Liver (tissue), 8 donors: ENCODE measurements at regions not wholly inside any gene's neighbourhood (a gene's known extent, or its start where the extent isn't known, plus 50 kb on each side); places are given as distances from the start of the nearest gene placed in this dataset.

ENCODE experiments used
- DNase-seq: peaks from one replicate; pipeline ENCODE4 v3.0.0-alpha.2; 2017; ENCODE audit warnings: low spot score
- H3K27ac ChIP-seq, 2 donors: one replicate each; pipeline ENCODE4 v1.7.0; 2013; ENCODE audit warnings: inconsistent platforms in 2 of 2, low read length in 2 of 2, control low read depth in 1 of 2, low read depth in 1 of 2, mild to moderate bottlenecking in 1 of 2
- H3K27me3 ChIP-seq, 4 donors: one replicate each; pipeline versions ENCODE4 v1.6.1 to v1.7.0; 2013; ENCODE audit warnings: low read length in 3 of 4, inconsistent platforms in 1 of 4, mild to moderate bottlenecking in 1 of 4, moderate library complexity in 1 of 4; ENCODE audit not compliant: control insufficient read depth in 4 of 4, insufficient read depth in 4 of 4
- H3K36me3 ChIP-seq, 4 donors: one replicate each; pipeline versions ENCODE4 v1.6.1 to v1.7.0; 2013; ENCODE audit warnings: low read length in 3 of 4, mild to moderate bottlenecking in 3 of 4, low read depth in 1 of 4, moderate library complexity in 1 of 4; ENCODE audit not compliant: control insufficient read depth in 4 of 4, insufficient read depth in 3 of 4
- H3K4me1 ChIP-seq, 4 donors: one replicate each; pipeline versions ENCODE4 v1.6.1 to v1.7.0; 2013; ENCODE audit warnings: low read length in 3 of 4, mild to moderate bottlenecking in 3 of 4, moderate library complexity in 1 of 4; ENCODE audit not compliant: control insufficient read depth in 4 of 4, insufficient read depth in 4 of 4
- H3K4me3 ChIP-seq, 3 donors: one replicate each; pipeline versions ENCODE4 v1.6.1 to v1.7.0; 2013; ENCODE audit warnings: low read length in 3 of 3, control low read depth in 1 of 3, low read depth in 1 of 3, mild to moderate bottlenecking in 1 of 3
- H3K9ac ChIP-seq, 2 donors: one replicate each; pipeline ENCODE4 v1.7.0; 2013; ENCODE audit warnings: low read length in 2 of 2, mild to moderate bottlenecking in 2 of 2, moderate library complexity in 2 of 2, control low read depth in 1 of 2, low read depth in 1 of 2
- H3K9me3 ChIP-seq, 4 donors: one replicate each; pipeline versions ENCODE4 v1.6.1 to v1.7.0; 2013; ENCODE audit warnings: low read length in 3 of 4; ENCODE audit not compliant: control insufficient read depth in 4 of 4
- ATF3 ChIP-seq: IDR thresholded peaks from 2 replicates; pipeline ENCODE4 v1.6.1; 2016; ENCODE audit warnings: antibody characterized with exemption
- EGR1 ChIP-seq, 2 donors: IDR thresholded peaks; 2 replicates each; pipeline ENCODE4 v1.6.1; 2016 to 2018; ENCODE audit warnings: antibody characterized with exemption in 2 of 2, low read depth in 2 of 2
- FOXA1 ChIP-seq: IDR thresholded peaks from 2 replicates; pipeline ENCODE4 v1.6.1; 2016; ENCODE audit warnings: antibody characterized with exemption
- FOXA2 ChIP-seq: IDR thresholded peaks from 2 replicates; pipeline ENCODE4 v1.6.1; 2016; ENCODE audit warnings: antibody characterized with exemption
- GABPA ChIP-seq, 2 donors: IDR thresholded peaks in 1 of 2; conservative IDR thresholded peaks in 1 of 2; 2 replicates each; pipeline ENCODE4 v1.6.1; 2016; ENCODE audit warnings: antibody characterized with exemption in 2 of 2, mild to moderate bottlenecking in 1 of 2, moderate library complexity in 1 of 2
- HNF4A ChIP-seq, 2 donors: conservative IDR thresholded peaks; 2 replicates each; pipeline ENCODE4 v1.6.1; 2016; ENCODE audit warnings: antibody characterized with exemption in 2 of 2, mild to moderate bottlenecking in 2 of 2
- HNF4G ChIP-seq: IDR thresholded peaks from 2 replicates; pipeline ENCODE4 v1.6.1; 2016; ENCODE audit warnings: antibody characterized with exemption
- JUND ChIP-seq, 2 donors: IDR thresholded peaks; 2 replicates each; pipeline ENCODE4 v1.6.1; 2016; ENCODE audit warnings: antibody characterized with exemption in 2 of 2
- NR2F2 ChIP-seq: IDR thresholded peaks from 2 replicates; pipeline ENCODE4 v1.6.1; 2016; ENCODE audit warnings: antibody characterized with exemption
- RAD21 ChIP-seq, 2 donors: IDR thresholded peaks; 2 replicates each; pipeline ENCODE4 v1.6.1; 2016; ENCODE audit warnings: antibody characterized with exemption in 2 of 2, mild to moderate bottlenecking in 2 of 2
- RXRA ChIP-seq, 2 donors: IDR thresholded peaks; 2 replicates each; pipeline ENCODE4 v1.6.1; 2017 to 2018; ENCODE audit warnings: antibody characterized with exemption in 2 of 2, mild to moderate bottlenecking in 1 of 2
- SP1 ChIP-seq: IDR thresholded peaks from 2 replicates; pipeline ENCODE4 v1.6.1; 2018; ENCODE audit warnings: antibody characterized with exemption, mild to moderate bottlenecking
- YY1 ChIP-seq: IDR thresholded peaks from 2 replicates; pipeline ENCODE4 v1.6.1; 2016; ENCODE audit warnings: antibody characterized with exemption, mild to moderate bottlenecking
- WGBS: extraction: QIAGEN DNeasy Blood & Tissue Kit; methylation state at CpG from one replicate; pipeline ENCODE4 v1.1.7; 2013; 5-methylcytosine and 5-hydroxymethylcytosine counted together
- TF ChIP-seq, protein P1 (sequence below): IDR thresholded peaks from 2 replicates; pipeline ENCODE4 v1.6.1; 2016; ENCODE audit warnings: antibody characterized with exemption, mild to moderate bottlenecking
- TF ChIP-seq, protein P2 (sequence below): IDR thresholded peaks from 2 replicates; pipeline ENCODE4 v1.6.1; 2016; ENCODE audit warnings: antibody characterized with exemption
- TF ChIP-seq, protein P3 (sequence below): IDR thresholded peaks from 2 replicates; pipeline ENCODE4 v1.6.1; 2016; ENCODE audit warnings: antibody characterized with exemption
- TF ChIP-seq, protein P4 (sequence below): fragments of 150-350 bp; IDR thresholded peaks from 2 replicates; pipeline ENCODE4 v1.5.1; 2017; ENCODE audit warnings: improper control_type of control experiment, low read depth, low read length; ENCODE audit not compliant: missing input control
- donor health status: healthy.
- donor health status: healthy.
- donor health status: healthy.
- donor health status: healthy.
- donor health status: healthy.

- H3K4me3 ChIP-seq = no peak overlapping the region
- no peaks in the 10 kb centered on the region for H3K36me3 ChIP-seq
- no peak overlapping the region for H3K9ac ChIP-seq
- WGBS = 96% methylated on average over 2 of the region's 2 CpGs
- H3K9me3 ChIP-seq = peaks cover 0 to 2% (median 0%) of the 10 kb centered on the region in 4 donors
- H3K4me1 ChIP-seq = peaks cover 0 to 10% (median 4%) of the 10 kb centered on the region in 4 donors
- no peak for DNase-seq
- TF ChIP-seq GABPA (IDR thresholded peaks at IDR 0.05 in 1 of 2, conservative IDR thresholded peaks at IDR 0.05 in 1 of 2) (no peak), FOXA2 (no peak), NR2F2 (no peak), JUND (IDR thresholded peaks at IDR 0.05) (no peak), SP1 (no peak)
- TF ChIP-seq, protein P1, sequence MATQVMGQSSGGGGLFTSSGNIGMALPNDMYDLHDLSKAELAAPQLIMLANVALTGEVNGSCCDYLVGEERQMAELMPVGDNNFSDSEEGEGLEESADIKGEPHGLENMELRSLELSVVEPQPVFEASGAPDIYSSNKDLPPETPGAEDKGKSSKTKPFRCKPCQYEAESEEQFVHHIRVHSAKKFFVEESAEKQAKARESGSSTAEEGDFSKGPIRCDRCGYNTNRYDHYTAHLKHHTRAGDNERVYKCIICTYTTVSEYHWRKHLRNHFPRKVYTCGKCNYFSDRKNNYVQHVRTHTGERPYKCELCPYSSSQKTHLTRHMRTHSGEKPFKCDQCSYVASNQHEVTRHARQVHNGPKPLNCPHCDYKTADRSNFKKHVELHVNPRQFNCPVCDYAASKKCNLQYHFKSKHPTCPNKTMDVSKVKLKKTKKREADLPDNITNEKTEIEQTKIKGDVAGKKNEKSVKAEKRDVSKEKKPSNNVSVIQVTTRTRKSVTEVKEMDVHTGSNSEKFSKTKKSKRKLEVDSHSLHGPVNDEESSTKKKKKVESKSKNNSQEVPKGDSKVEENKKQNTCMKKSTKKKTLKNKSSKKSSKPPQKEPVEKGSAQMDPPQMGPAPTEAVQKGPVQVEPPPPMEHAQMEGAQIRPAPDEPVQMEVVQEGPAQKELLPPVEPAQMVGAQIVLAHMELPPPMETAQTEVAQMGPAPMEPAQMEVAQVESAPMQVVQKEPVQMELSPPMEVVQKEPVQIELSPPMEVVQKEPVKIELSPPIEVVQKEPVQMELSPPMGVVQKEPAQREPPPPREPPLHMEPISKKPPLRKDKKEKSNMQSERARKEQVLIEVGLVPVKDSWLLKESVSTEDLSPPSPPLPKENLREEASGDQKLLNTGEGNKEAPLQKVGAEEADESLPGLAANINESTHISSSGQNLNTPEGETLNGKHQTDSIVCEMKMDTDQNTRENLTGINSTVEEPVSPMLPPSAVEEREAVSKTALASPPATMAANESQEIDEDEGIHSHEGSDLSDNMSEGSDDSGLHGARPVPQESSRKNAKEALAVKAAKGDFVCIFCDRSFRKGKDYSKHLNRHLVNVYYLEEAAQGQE = no peak
- H3K27ac ChIP-seq = no peak overlapping the region
- no peaks in the 10 kb centered on the region for H3K27me3 ChIP-seq
Measured at GRCh38 chr5:6166698-6167394, 211.5 kb downstream of the MED10 start.

DNA sequence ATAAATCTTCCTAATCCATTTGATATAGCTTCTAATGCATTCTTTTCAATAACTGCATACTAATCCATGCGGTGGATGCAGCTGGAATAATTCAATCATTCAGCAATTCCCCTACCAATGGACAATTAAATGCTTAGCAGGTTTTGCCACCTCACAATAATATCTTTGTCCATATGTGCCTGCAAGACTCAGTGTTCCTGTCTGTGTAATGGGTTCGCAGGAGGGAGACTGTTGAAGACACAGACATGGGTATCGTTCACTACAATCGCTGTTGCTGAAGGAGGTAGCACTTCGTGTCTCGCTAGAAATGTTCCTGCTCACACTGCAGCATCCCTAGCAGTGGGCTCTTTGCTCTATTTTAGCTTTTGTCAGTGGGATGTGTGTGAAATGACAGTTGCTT, 214.4 kb downstream of the MED10 start:
- WGBS = 92% methylated on average over 6 of the region's 6 CpGs
- TF ChIP-seq HNF4A (conservative IDR thresholded peaks at IDR 0.05) (no peak), EGR1 (IDR thresholded peaks at IDR 0.05; ENCODE audit: low read depth in 2 of 2) (no peak), HNF4G (no peak), RAD21 (IDR thresholded peaks at IDR 0.05) (no peak), GABPA (IDR thresholded peaks at IDR 0.05 in 1 of 2, conservative IDR thresholded peaks at IDR 0.05 in 1 of 2) (no peak), ATF3 (no peak), YY1 (no peak), FOXA1 (no peak), FOXA2 (no peak), RXRA (IDR thresholded peaks at IDR 0.05) (no peak), JUND (IDR thresholded peaks at IDR 0.05) (no peak), NR2F2 (no peak)
- TF ChIP-seq, protein P2, sequence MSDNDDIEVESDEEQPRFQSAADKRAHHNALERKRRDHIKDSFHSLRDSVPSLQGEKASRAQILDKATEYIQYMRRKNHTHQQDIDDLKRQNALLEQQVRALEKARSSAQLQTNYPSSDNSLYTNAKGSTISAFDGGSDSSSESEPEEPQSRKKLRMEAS = no peak
- TF ChIP-seq, protein P3, sequence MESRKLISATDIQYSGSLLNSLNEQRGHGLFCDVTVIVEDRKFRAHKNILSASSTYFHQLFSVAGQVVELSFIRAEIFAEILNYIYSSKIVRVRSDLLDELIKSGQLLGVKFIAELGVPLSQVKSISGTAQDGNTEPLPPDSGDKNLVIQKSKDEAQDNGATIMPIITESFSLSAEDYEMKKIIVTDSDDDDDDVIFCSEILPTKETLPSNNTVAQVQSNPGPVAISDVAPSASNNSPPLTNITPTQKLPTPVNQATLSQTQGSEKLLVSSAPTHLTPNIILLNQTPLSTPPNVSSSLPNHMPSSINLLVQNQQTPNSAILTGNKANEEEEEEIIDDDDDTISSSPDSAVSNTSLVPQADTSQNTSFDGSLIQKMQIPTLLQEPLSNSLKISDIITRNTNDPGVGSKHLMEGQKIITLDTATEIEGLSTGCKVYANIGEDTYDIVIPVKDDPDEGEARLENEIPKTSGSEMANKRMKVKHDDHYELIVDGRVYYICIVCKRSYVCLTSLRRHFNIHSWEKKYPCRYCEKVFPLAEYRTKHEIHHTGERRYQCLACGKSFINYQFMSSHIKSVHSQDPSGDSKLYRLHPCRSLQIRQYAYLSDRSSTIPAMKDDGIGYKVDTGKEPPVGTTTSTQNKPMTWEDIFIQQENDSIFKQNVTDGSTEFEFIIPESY = no peak
- TF ChIP-seq, protein P4, sequence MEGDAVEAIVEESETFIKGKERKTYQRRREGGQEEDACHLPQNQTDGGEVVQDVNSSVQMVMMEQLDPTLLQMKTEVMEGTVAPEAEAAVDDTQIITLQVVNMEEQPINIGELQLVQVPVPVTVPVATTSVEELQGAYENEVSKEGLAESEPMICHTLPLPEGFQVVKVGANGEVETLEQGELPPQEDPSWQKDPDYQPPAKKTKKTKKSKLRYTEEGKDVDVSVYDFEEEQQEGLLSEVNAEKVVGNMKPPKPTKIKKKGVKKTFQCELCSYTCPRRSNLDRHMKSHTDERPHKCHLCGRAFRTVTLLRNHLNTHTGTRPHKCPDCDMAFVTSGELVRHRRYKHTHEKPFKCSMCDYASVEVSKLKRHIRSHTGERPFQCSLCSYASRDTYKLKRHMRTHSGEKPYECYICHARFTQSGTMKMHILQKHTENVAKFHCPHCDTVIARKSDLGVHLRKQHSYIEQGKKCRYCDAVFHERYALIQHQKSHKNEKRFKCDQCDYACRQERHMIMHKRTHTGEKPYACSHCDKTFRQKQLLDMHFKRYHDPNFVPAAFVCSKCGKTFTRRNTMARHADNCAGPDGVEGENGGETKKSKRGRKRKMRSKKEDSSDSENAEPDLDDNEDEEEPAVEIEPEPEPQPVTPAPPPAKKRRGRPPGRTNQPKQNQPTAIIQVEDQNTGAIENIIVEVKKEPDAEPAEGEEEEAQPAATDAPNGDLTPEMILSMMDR = no peak
- no peaks in the 10 kb centered on the region for H3K36me3 ChIP-seq

More for the DNA sequence above, 214.4 kb downstream of the MED10 start:
- Histone ChIP-seq H3K9ac (no peak overlapping the region), H3K4me3 (no peak overlapping the region), H3K4me1 (peaks cover 6 to 24% (median 15%) of the 10 kb centered on the region in 4 donors), H3K9me3 (no peaks in the 10 kb centered on the region), H3K27ac (no peak overlapping the region), H3K27me3 (no peaks in the 10 kb centered on the region)
- DNase-seq = no peak
